MG63 (cell line): ENCODE measurements at regions not wholly inside any gene's neighbourhood (a gene's known extent, or its start where the extent isn't known, plus 50 kb on each side); places are given as distances from the start of the nearest gene placed in this dataset.
A peak's percentile ranks its signal among the peaks of the same experiment; 100 is the strongest.

Experiments used
- DNase-seq: peaks from one replicate; pipeline ENCODE4 v3.0.0-alpha.2; 2020
- H3K27me3 ChIP-seq: fragments of 250-450 bp; sonication (Bioruptor Pico); 2 replicates; pipeline ENCODE4 v1.5.1; 2020; ENCODE audit warnings: mild to moderate bottlenecking, moderate library complexity
- H3K36me3 ChIP-seq: fragments of 250-450 bp; sonication (Bioruptor Pico); 2 replicates; pipeline ENCODE4 v1.5.1; 2020; ENCODE audit warnings: mild to moderate bottlenecking, moderate library complexity
- H3K4me3 ChIP-seq: fragments of 250-450 bp; sonication (Bioruptor Pico); 2 replicates; pipeline ENCODE4 v1.5.1; 2020; ENCODE audit warnings: mild to moderate bottlenecking, moderate library complexity
- H3K9me3 ChIP-seq: fragments of 250-450 bp; sonication (Bioruptor Pico); 2 replicates; pipeline ENCODE4 v1.5.1; 2020; ENCODE audit warnings: mild to moderate bottlenecking, moderate library complexity

- H3K27me3 ChIP-seq: no peaks in the 10 kb centered on the region
- H3K36me3 ChIP-seq: no peaks in the 10 kb centered on the region
- 0 out of 2 replicates have a peak, but pooled peaks cover 3% of the 10 kb centered on the region for H3K9me3 ChIP-seq
- DNase-seq: no peak
- H3K4me3 ChIP-seq: no peak overlapping the region
Observed at GRCh38 chr2:120579916-120580685, 155.6 kb upstream of the GLI2 start.

- H3K4me3 ChIP-seq: no peak overlapping the region
- DNase-seq: no peak
- H3K36me3 ChIP-seq: no peaks in the 10 kb centered on the region
- H3K27me3 ChIP-seq: no peaks in the 10 kb centered on the region
- 0 out of 2 replicates have a peak, but pooled peaks cover 3% of the 10 kb centered on the region for H3K9me3 ChIP-seq
Observed at GRCh38 chr2:120580709-120581108, 155.0 kb upstream of the GLI2 start.

DNA sequence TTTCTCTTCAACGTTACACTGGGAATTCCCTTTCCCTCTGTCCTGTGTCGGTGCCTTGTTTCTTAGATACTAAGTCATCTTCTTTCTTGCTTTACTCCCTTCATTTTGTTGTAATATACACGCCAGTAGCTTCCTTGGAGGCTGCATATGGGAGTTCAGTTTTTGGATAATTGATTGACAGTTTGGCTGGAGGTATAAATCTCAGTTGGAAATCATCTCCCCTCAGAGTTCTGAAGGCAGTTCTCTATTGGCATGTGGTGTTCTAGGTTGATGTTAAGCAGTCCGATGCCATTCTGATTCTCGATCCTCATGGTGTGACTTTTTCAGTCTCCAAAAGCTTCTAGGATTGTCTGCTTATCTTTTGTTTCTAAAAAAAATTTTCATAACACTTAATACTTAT lies 152.5 kb upstream of the GLI2 start:
- no peak for DNase-seq
- 0 out of 2 replicates have a peak, but pooled peaks cover 3% of the 10 kb centered on the region for H3K9me3 ChIP-seq
- no peaks in the 10 kb centered on the region for H3K27me3 ChIP-seq
- H3K36me3 ChIP-seq: no peaks in the 10 kb centered on the region
- no peak overlapping the region for H3K4me3 ChIP-seq

- Histone ChIP-seq H3K36me3 (no peaks in the 10 kb centered on the region), H3K4me3 (no peak overlapping the region), H3K9me3 (0 out of 2 replicates have a peak, but pooled peaks cover 3% of the 10 kb centered on the region), H3K27me3 (no peaks in the 10 kb centered on the region)
- DNase-seq: no peak
Observed at GRCh38 chr2:120583851-120584570, 151.7 kb upstream of the GLI2 start.

DNA sequence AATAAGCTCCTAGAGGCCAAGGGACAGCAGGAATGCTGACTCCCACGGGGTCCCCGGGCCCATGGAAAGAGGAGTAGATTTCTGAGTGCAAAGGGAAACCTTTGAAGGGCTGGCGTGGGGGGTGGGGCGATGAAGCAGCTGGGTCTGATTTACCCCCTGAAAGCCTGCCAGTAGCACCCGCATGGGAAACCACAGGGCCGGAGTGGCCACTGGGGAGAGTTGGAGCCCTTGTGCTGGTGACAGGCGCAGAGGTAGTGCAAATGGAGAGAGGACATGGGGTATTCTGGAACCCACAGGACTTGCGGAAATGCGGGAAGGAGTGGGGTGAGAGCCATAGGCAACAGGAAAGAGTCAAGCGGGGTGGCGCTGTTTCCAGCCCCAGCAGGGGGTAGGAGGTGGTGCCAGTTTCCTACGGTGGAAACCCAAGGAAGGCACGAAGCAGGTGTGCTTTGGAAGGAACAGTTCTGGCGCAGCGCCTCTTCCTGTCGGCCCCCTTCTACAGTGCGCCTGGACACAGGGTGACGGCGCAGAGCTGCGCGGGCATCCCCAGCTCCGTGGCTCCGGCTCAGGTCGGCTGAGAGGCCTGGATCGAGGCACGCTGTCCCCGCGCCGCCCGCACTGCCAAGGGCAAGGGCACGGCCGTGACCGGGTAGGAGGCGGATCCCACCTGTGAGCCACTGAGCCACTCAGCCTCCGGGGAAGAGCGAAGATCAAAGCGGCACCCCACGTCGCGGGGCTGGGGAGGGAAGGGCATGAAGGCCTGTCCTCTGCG lies 149.0 kb upstream of the GLI2 start:
- 0 out of 2 replicates have a peak, but pooled peaks cover 3% of the 10 kb centered on the region for H3K9me3 ChIP-seq
- no peaks in the 10 kb centered on the region for H3K27me3 ChIP-seq
- no peak for DNase-seq
- no peak overlapping the region for H3K4me3 ChIP-seq
- H3K36me3 ChIP-seq: no peaks in the 10 kb centered on the region

DNA sequence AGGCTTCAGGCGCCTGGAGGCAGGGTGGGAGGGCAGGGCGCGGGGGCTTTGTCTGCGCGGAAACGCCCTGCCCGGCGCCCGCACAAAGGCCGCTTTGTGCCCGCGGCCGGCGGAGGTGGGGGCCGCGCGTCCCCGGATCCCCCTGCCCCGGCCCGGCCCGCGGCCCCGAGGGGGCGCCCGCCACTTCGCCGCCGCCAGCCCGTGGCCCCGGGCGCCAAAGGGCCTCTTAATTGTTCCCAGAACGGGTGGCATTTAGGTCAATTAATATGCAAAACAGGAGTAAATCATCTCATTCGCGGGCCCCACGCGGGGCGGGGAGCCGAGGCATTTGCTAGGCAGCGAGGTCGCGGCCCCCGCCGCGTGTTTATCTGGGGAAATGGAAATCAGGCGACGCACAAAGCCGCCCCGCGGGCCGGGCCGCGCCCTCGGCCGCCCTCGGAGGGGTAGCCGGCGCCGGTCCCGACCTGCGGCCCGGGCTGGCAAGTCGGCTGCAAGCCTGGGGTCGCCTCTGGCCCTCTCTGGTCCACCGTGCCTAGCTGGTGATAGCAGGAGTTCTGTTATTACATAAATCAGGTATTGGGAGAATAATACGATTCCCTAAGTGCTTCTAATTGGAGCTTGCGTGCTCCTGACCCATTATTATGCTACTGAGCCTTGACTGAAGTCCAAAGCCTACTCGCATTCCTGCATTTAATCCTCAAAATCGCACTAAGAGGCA lies 148.2 kb upstream of the GLI2 start:
- no peak for DNase-seq
- no peaks in the 10 kb centered on the region for H3K27me3 ChIP-seq
- no peaks in the 10 kb centered on the region for H3K36me3 ChIP-seq
- 0 out of 2 replicates have a peak, but pooled peaks cover 3% of the 10 kb centered on the region for H3K9me3 ChIP-seq
- H3K4me3 ChIP-seq: no peak overlapping the region

DNA sequence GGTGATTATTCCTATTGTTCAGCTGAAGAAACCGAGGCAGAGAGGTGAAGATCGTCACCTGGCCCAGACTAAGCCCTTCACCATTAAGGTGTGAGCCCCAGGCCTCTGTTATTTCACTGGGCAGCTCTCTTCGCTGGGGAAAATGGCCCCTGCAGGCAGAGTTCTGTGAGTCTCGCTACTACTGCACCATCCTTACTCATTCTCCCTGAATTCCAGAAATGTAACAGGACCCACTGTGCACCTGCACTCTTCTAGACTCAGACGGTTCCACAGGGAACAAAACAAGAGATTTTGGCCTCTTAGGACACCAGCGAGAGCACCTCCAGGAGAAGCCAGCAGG lies 147.7 kb upstream of the GLI2 start:
- no peaks in the 10 kb centered on the region for H3K36me3 ChIP-seq
- no peak overlapping the region for H3K4me3 ChIP-seq
- H3K27me3 ChIP-seq: no peaks in the 10 kb centered on the region
- no peaks in the 10 kb centered on the region for H3K9me3 ChIP-seq
- DNase-seq: no peak

GRCh38 chr2:120589771-120590608 lies 145.7 kb upstream of the GLI2 start:
- H3K4me3 ChIP-seq: no peak overlapping the region
- DNase-seq: peak; percentile 61
- no peaks in the 10 kb centered on the region for H3K27me3 ChIP-seq
- no peaks in the 10 kb centered on the region for H3K36me3 ChIP-seq
- no peaks in the 10 kb centered on the region for H3K9me3 ChIP-seq

DNA sequence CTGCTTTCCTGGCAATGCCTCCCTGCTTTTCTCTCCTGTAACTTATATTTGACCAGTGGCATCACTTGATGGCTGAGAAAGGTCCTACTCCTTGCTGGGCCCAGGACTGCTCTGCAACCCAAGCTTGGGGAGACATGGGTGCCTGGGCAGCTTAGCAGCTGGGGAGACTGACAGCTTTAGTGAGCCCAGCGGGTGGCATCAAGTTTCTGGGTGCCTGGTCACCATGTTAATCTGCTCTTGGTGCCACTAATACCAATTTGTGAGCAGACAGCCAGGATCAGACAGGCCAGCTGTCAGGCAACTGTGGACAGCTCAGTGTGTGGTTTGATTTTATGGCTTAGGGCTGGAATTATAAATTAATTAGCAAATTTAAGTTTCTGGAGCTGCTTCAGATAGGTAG lies 144.8 kb upstream of the GLI2 start:
- Histone ChIP-seq H3K27me3 (no peaks in the 10 kb centered on the region), H3K36me3 (no peaks in the 10 kb centered on the region), H3K4me3 (no peak overlapping the region), H3K9me3 (no peaks in the 10 kb centered on the region)
- no peak for DNase-seq

DNA sequence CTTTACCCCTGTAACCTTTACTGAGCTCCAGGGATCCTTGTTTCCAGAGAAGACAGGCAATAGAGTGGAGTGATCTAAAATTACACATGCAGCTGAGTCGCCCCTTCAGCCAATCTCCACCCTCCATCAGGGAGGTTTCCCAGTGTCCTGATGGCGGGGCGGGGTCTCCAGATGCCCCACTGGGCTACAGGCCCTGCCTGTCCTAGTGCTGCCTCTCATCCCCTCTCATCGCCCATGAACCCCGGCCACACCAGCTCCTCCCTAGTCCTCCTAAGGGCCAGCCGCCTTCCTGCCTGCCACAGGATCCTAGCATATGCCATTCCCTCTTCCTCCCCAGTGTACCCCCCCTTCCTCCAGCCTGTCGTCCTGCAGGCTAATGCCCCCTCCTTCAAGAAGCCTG lies 144.1 kb upstream of the GLI2 start:
- no peak for DNase-seq
- Histone ChIP-seq H3K9me3 (no peaks in the 10 kb centered on the region), H3K4me3 (no peak overlapping the region), H3K27me3 (no peaks in the 10 kb centered on the region), H3K36me3 (no peaks in the 10 kb centered on the region)

DNA sequence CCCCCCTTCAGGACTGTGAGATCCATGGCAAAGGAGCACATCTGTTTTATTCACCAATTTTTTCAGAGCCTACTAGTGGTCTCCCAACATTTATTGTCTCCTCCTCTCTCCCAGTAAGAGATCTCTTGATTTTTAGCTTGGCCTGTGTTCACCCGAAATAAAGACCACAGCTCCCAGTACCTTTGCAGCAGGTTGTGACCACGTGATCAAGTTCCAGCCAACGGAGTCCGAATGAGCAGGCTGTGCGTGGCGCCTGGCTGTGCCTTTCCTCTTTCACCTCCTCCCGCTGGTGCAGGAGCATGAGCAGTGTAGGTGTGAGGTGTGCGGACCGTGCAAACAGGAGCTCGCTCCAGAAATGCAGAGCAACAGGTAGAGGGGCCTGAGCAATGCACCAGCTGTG lies 143.6 kb upstream of the GLI2 start:
- DNase-seq: no peak
- no peaks in the 10 kb centered on the region for H3K36me3 ChIP-seq
- no peak overlapping the region for H3K4me3 ChIP-seq
- no peaks in the 10 kb centered on the region for H3K9me3 ChIP-seq
- no peaks in the 10 kb centered on the region for H3K27me3 ChIP-seq

- DNase-seq: no peak
- H3K4me3 ChIP-seq: no peak overlapping the region
- no peaks in the 10 kb centered on the region for H3K9me3 ChIP-seq
Observed at GRCh38 chr2:120593921-120594686, 141.6 kb upstream of the GLI2 start.

GRCh38 chr2:120594856-120595685 lies 140.6 kb upstream of the GLI2 start:
- no peak overlapping the region for H3K4me3 ChIP-seq
- no peaks in the 10 kb centered on the region for H3K9me3 ChIP-seq
- H3K36me3 ChIP-seq: no peaks in the 10 kb centered on the region
- no peaks in the 10 kb centered on the region for H3K27me3 ChIP-seq
- DNase-seq: peak; percentile 60

More at GRCh38 chr2:120593921-120594686, 141.6 kb upstream of the GLI2 start:
- H3K36me3 ChIP-seq: no peaks in the 10 kb centered on the region
- H3K27me3 ChIP-seq: no peaks in the 10 kb centered on the region

DNA sequence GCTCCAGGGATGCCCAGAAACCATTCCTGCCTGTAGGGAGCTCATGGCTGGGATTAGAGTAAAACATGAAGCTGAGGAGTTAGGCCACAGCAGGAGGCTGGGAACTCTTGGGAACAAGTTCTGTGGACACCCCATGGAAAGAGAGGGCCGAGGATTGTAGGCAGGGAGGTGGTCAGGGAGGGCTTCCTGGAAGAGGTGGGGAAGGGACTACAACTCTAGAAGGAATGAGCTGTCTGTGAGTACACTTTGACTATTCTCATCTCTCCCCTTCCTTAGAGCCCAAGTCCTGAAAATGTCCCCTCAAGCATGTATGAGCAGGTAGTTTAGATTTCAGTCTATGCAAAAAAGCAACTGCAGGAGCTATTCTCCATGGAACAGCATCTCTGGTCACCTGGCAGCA lies 139.9 kb upstream of the GLI2 start:
- DNase-seq: no peak
- H3K9me3 ChIP-seq: no peaks in the 10 kb centered on the region
- no peaks in the 10 kb centered on the region for H3K36me3 ChIP-seq
- no peak overlapping the region for H3K4me3 ChIP-seq
- H3K27me3 ChIP-seq: no peaks in the 10 kb centered on the region
